Activated CD4-positive, alpha-beta memory T cell treated with anti-CD3 and anti-CD28 coated beads for 36 hours (primary cell): ENCODE measurements at regions not wholly inside any gene's neighbourhood (a gene's known extent, or its start where the extent isn't known, plus 50 kb on each side); places are given as distances from the start of the nearest gene placed in this dataset.

Source experiments
- CTCF ChIA-PET: fragments of 350-600 bp; sonication (Branson Sonifier 250); formaldehyde crosslinking; loops from one replicate; lab custom pipeline; 2021; ENCODE audit warnings: antibody characterized with exemption, inconsistent platforms; lab: Charles Lee
- POLR2A ChIA-PET: fragments of 350-600 bp; sonication (Branson Sonifier 250); formaldehyde crosslinking; loops from one replicate; lab custom pipeline; 2021; ENCODE audit warnings: antibody characterized with exemption; lab: Charles Lee
- DNase-seq: peaks from one replicate; pipeline ENCODE4 v3.0.0-alpha.2; 2020
- H3K27ac Mint-ChIP-seq: one replicate; pipeline ENCODE4 v1.8.0; 2021; ENCODE audit warnings: mixed read lengths
- H3K27me3 Mint-ChIP-seq: one replicate; pipeline ENCODE4 v1.8.0; 2021; ENCODE audit warnings: mixed read lengths
- H3K36me3 Mint-ChIP-seq: one replicate; pipeline ENCODE4 v1.8.0; 2021; ENCODE audit warnings: mixed read lengths
- H3K4me1 Mint-ChIP-seq: one replicate; pipeline ENCODE4 v1.8.0; 2021; ENCODE audit warnings: low read depth, mixed read lengths
- H3K4me3 Mint-ChIP-seq: one replicate; pipeline ENCODE4 v1.8.0; 2021; ENCODE audit warnings: mild to moderate bottlenecking, mixed read lengths
- H3K9me3 Mint-ChIP-seq: one replicate; pipeline ENCODE4 v1.8.0; 2021; ENCODE audit warnings: mixed read lengths
- intact Hi-C: fragments of 100-400 bp; cut with micrococcal nuclease; formaldehyde crosslinking; loops from one replicate; pipeline ENCODE4 v1.15.1; 2023

GRCh38 chr22:26995235-26995634 is 337.8 kb downstream of the MIAT start:
- ChIA-PET CTCF (no interaction called here), POLR2A (no interaction called here)
- H3K4me3 Mint-ChIP-seq = no peak overlapping the region
- DNase-seq = no peak
- H3K36me3 Mint-ChIP-seq = no peaks in the 10 kb centered on the region
- intact Hi-C loops = no loop called here
- no peaks in the 10 kb centered on the region for H3K9me3 Mint-ChIP-seq
- H3K4me1 Mint-ChIP-seq = no peaks in the 10 kb centered on the region
- no peak overlapping the region for H3K27ac Mint-ChIP-seq
- no peaks in the 10 kb centered on the region for H3K27me3 Mint-ChIP-seq

- no peak for DNase-seq
- no peaks in the 10 kb centered on the region for H3K36me3 Mint-ChIP-seq
- H3K27me3 Mint-ChIP-seq = no peaks in the 10 kb centered on the region
- ChIA-PET POLR2A (no interaction called here), CTCF (no interaction called here)
- H3K4me1 Mint-ChIP-seq = no peaks in the 10 kb centered on the region
- no peak overlapping the region for H3K4me3 Mint-ChIP-seq
- no peak overlapping the region for H3K27ac Mint-ChIP-seq
- H3K9me3 Mint-ChIP-seq = no peaks in the 10 kb centered on the region
- intact Hi-C loops = no loop called here
Observed at GRCh38 chr22:26996154-26996553, 338.8 kb downstream of the MIAT start.

GRCh38 chr22:26998129-26998528 is 340.7 kb downstream of the MIAT start:
- no peaks in the 10 kb centered on the region for H3K36me3 Mint-ChIP-seq
- H3K9me3 Mint-ChIP-seq = no peaks in the 10 kb centered on the region
- no peaks in the 10 kb centered on the region for H3K27me3 Mint-ChIP-seq
- no peak for DNase-seq
- no peak overlapping the region for H3K27ac Mint-ChIP-seq
- intact Hi-C loops = no loop called here
- CTCF ChIA-PET = no interaction called here
- no peaks in the 10 kb centered on the region for H3K4me1 Mint-ChIP-seq
- POLR2A ChIA-PET = no interaction called here
- no peak overlapping the region for H3K4me3 Mint-ChIP-seq

GRCh38 chr22:26998716-26999115 is 341.3 kb downstream of the MIAT start:
- no peak for DNase-seq
- Mint-ChIP-seq H3K4me1 (no peaks in the 10 kb centered on the region), H3K27ac (no peak overlapping the region), H3K36me3 (no peaks in the 10 kb centered on the region), H3K9me3 (no peaks in the 10 kb centered on the region), H3K27me3 (peaks cover 1% of the 10 kb centered on the region), H3K4me3 (no peak overlapping the region)
- intact Hi-C loops = no loop called here
- ChIA-PET CTCF (no interaction called here), POLR2A (no interaction called here)

- Mint-ChIP-seq H3K9me3 (no peaks in the 10 kb centered on the region), H3K4me1 (no peaks in the 10 kb centered on the region), H3K27ac (no peak overlapping the region), H3K4me3 (no peak overlapping the region), H3K27me3 (peaks cover 1% of the 10 kb centered on the region), H3K36me3 (no peaks in the 10 kb centered on the region)
- no peak for DNase-seq
- ChIA-PET POLR2A (no interaction called here), CTCF (no interaction called here)
- intact Hi-C loops = no loop called here
Observed at GRCh38 chr22:27003297-27003696, 345.9 kb downstream of the MIAT start.

- intact Hi-C loops = no loop called here
- peaks cover 1% of the 10 kb centered on the region for H3K27me3 Mint-ChIP-seq
- H3K4me1 Mint-ChIP-seq = no peaks in the 10 kb centered on the region
- no peaks in the 10 kb centered on the region for H3K36me3 Mint-ChIP-seq
- POLR2A ChIA-PET = no interaction called here
- no peak overlapping the region for H3K27ac Mint-ChIP-seq
- no peaks in the 10 kb centered on the region for H3K9me3 Mint-ChIP-seq
- H3K4me3 Mint-ChIP-seq = no peak overlapping the region
- CTCF ChIA-PET = no interaction called here
- DNase-seq = no peak
Observed at GRCh38 chr22:27004434-27004833, 347.0 kb downstream of the MIAT start.

- ChIA-PET POLR2A (no interaction called here), CTCF (no interaction called here)
- H3K9me3 Mint-ChIP-seq = no peaks in the 10 kb centered on the region
- H3K27me3 Mint-ChIP-seq = peaks cover 5% of the 10 kb centered on the region
- no peaks in the 10 kb centered on the region for H3K36me3 Mint-ChIP-seq
- H3K27ac Mint-ChIP-seq = no peak overlapping the region
- intact Hi-C loops = no loop called here
- DNase-seq = no peak
- H3K4me3 Mint-ChIP-seq = no peak overlapping the region
- H3K4me1 Mint-ChIP-seq = no peaks in the 10 kb centered on the region
Observed at GRCh38 chr22:27008454-27008853, 351.1 kb downstream of the MIAT start.

GRCh38 chr22:27011133-27011532 is 353.7 kb downstream of the MIAT start:
- Mint-ChIP-seq H3K4me1 (no peaks in the 10 kb centered on the region), H3K27me3 (peaks cover 5% of the 10 kb centered on the region), H3K27ac (no peak overlapping the region), H3K36me3 (no peaks in the 10 kb centered on the region), H3K4me3 (no peak overlapping the region), H3K9me3 (no peaks in the 10 kb centered on the region)
- POLR2A ChIA-PET = no interaction called here
- CTCF ChIA-PET = no interaction called here
- DNase-seq = no peak
- intact Hi-C loops = no loop called here

- H3K4me3 Mint-ChIP-seq = no peak overlapping the region
- H3K36me3 Mint-ChIP-seq = no peaks in the 10 kb centered on the region
- H3K27me3 Mint-ChIP-seq = peaks cover 5% of the 10 kb centered on the region
- POLR2A ChIA-PET = no interaction called here
- H3K9me3 Mint-ChIP-seq = no peaks in the 10 kb centered on the region
- no peak for DNase-seq
- intact Hi-C loops = no loop called here
- H3K4me1 Mint-ChIP-seq = no peaks in the 10 kb centered on the region
- no peak overlapping the region for H3K27ac Mint-ChIP-seq
- CTCF ChIA-PET = no interaction called here
Observed at GRCh38 chr22:27011717-27012116, 354.3 kb downstream of the MIAT start.

GRCh38 chr22:27019827-27020226 is 362.4 kb downstream of the MIAT start:
- POLR2A ChIA-PET = no interaction called here
- Mint-ChIP-seq H3K36me3 (no peaks in the 10 kb centered on the region), H3K27me3 (peaks cover 15% of the 10 kb centered on the region), H3K9me3 (no peaks in the 10 kb centered on the region), H3K4me1 (no peaks in the 10 kb centered on the region), H3K27ac (no peak overlapping the region), H3K4me3 (no peak overlapping the region)
- DNase-seq = no peak
- intact Hi-C loops = no loop called here
- CTCF ChIA-PET = no interaction called here

GRCh38 chr22:27022274-27022895 is 365.0 kb downstream of the MIAT start:
- peaks cover 15% of the 10 kb centered on the region for H3K27me3 Mint-ChIP-seq
- no peak for DNase-seq
- ChIA-PET CTCF (no interaction called here), POLR2A (no interaction called here)
- no peaks in the 10 kb centered on the region for H3K4me1 Mint-ChIP-seq
- intact Hi-C loops = no loop called here
- H3K27ac Mint-ChIP-seq = no peak overlapping the region
- no peak overlapping the region for H3K4me3 Mint-ChIP-seq
- H3K9me3 Mint-ChIP-seq = no peaks in the 10 kb centered on the region
- H3K36me3 Mint-ChIP-seq = no peaks in the 10 kb centered on the region

- Mint-ChIP-seq H3K4me3 (no peak overlapping the region), H3K4me1 (no peaks in the 10 kb centered on the region), H3K27me3 (peaks cover 15% of the 10 kb centered on the region), H3K9me3 (no peaks in the 10 kb centered on the region), H3K36me3 (no peaks in the 10 kb centered on the region), H3K27ac (no peak overlapping the region)
- ChIA-PET CTCF (no interaction called here), POLR2A (no interaction called here)
- DNase-seq = no peak
- intact Hi-C loops = no loop called here
Observed at GRCh38 chr22:27022896-27023361, 365.5 kb downstream of the MIAT start.

GRCh38 chr22:27023591-27023990 is 366.2 kb downstream of the MIAT start:
- DNase-seq = no peak
- intact Hi-C loops = no loop called here
- Mint-ChIP-seq H3K9me3 (no peaks in the 10 kb centered on the region), H3K27ac (no peak overlapping the region), H3K4me3 (no peak overlapping the region), H3K36me3 (no peaks in the 10 kb centered on the region), H3K27me3 (peaks cover 18% of the 10 kb centered on the region), H3K4me1 (no peaks in the 10 kb centered on the region)
- ChIA-PET POLR2A (no interaction called here), CTCF (no interaction called here)
